ENCODE measurements at regions not wholly inside any gene's neighbourhood (a gene's known extent, or its start where the extent isn't known, plus 50 kb on each side); places are given as distances from the start of the nearest gene placed in this dataset.

GRCh38 chr1:112342558-112342957 is 53.5 kb upstream of the CTTNBP2NL start:
- Histone ChIP-seq H3K4me3 (no peak overlapping the region), H3K36me3 (no peaks in the 10 kb centered on the region), H3K9me3 (no peaks in the 10 kb centered on the region), H3K27me3 (replicated peaks; ENCODE audit: insufficient read depth) (no peaks in the 10 kb centered on the region), H3K27ac (no peak overlapping the region), H3K4me1 (replicated peaks) (no peaks in the 10 kb centered on the region)
- 41% methylated on average over 3 of the region's 3 CpGs for WGBS
- no peak for DNase-seq (ENCODE audit: low spot score)
- intact Hi-C loops (cut with DNase I): no loop called here
- TF ChIP-seq POLR2A (IDR thresholded peaks at IDR 0.05) (no peak), POLR2AphosphoS5 (IDR thresholded peaks at IDR 0.05) (no peak)
- TF ChIP-seq, protein P1, sequence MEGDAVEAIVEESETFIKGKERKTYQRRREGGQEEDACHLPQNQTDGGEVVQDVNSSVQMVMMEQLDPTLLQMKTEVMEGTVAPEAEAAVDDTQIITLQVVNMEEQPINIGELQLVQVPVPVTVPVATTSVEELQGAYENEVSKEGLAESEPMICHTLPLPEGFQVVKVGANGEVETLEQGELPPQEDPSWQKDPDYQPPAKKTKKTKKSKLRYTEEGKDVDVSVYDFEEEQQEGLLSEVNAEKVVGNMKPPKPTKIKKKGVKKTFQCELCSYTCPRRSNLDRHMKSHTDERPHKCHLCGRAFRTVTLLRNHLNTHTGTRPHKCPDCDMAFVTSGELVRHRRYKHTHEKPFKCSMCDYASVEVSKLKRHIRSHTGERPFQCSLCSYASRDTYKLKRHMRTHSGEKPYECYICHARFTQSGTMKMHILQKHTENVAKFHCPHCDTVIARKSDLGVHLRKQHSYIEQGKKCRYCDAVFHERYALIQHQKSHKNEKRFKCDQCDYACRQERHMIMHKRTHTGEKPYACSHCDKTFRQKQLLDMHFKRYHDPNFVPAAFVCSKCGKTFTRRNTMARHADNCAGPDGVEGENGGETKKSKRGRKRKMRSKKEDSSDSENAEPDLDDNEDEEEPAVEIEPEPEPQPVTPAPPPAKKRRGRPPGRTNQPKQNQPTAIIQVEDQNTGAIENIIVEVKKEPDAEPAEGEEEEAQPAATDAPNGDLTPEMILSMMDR (IDR thresholded peaks at IDR 0.05): no peak

- Histone ChIP-seq H3K4me1 (replicated peaks) (no peaks in the 10 kb centered on the region), H3K9me3 (no peaks in the 10 kb centered on the region), H3K36me3 (no peaks in the 10 kb centered on the region), H3K4me3 (no peak overlapping the region), H3K27ac (no peak overlapping the region), H3K27me3 (replicated peaks; ENCODE audit: insufficient read depth) (no peaks in the 10 kb centered on the region)
- no peak for DNase-seq (ENCODE audit: low spot score)
- WGBS: 60% methylated on average over 7 of the region's 7 CpGs
- intact Hi-C loops (cut with DNase I): no loop called here
- TF ChIP-seq POLR2A (IDR thresholded peaks at IDR 0.05) (no peak), POLR2AphosphoS5 (IDR thresholded peaks at IDR 0.05) (no peak)
Observed at GRCh38 chr1:112344754-112345423, 51.1 kb upstream of the CTTNBP2NL start.

Measured in prostate gland (tissue), 2 donors.